Right lobe of liver (tissue), 6 donors: ENCODE measurements at regions not wholly inside any gene's neighbourhood (a gene's known extent, or its start where the extent isn't known, plus 50 kb on each side); places are given as distances from the start of the nearest gene placed in this dataset.

Experiments used
- ATAC-seq, 4 donors: fragments of 200-7000 bp; cut with Tn5 transposase; one replicate each; pipeline ENCODE4 v1.9.1; 2020; ENCODE audit warnings: mild to moderate bottlenecking in 4 of 4, moderate library complexity in 4 of 4
- DNase-seq, 3 donors: peaks; one replicate each; pipeline ENCODE4 v3.0.0-alpha.2; 2020
- H3K27ac ChIP-seq, 3 donors: fragments of 200-600 bp; one replicate each; pipeline ENCODE4 v1.8.0; 2022
- H3K27me3 ChIP-seq, 2 donors: fragments of 200-600 bp; one replicate each; pipeline ENCODE4 v1.8.0; 2022
- H3K36me3 ChIP-seq, 4 donors: fragments of 200-600 bp; sonication (generic) in 1 of 4; one replicate each; pipeline versions ENCODE4 v1.5.1 to v1.8.0; 2017 to 2022; ENCODE audit warnings: control low read depth in 1 of 4
- H3K4me1 ChIP-seq, 4 donors: fragments of 200-600 bp; sonication (generic) in 1 of 4; one replicate each; pipeline versions ENCODE4 v1.5.1 to v1.8.0; 2017 to 2022; ENCODE audit warnings: control low read depth in 1 of 4
- H3K4me3 ChIP-seq, 3 donors: fragments of 200-600 bp; one replicate each; pipeline ENCODE4 v1.8.0; 2022
- H3K9me3 ChIP-seq, 4 donors: fragments of 200-600 bp; sonication (generic) in 1 of 4; one replicate each; pipeline versions ENCODE4 v1.5.1 to v1.8.0; 2017 to 2022; ENCODE audit warnings: control low read depth in 1 of 4
- CTCF ChIP-seq, 4 donors: fragments of 200-600 bp in 3 of 4; fragments of 450-650 bp in 1 of 4; IDR thresholded peaks; one replicate each; pipeline versions ENCODE4 v1.5.1 to v1.8.0; 2016 to 2022; ENCODE audit warnings: antibody characterized with exemption in 4 of 4, mild to moderate bottlenecking in 2 of 4
- POLR2A ChIP-seq: fragments of 450-650 bp; IDR thresholded peaks from one replicate; pipeline ENCODE4 v1.6.1; 2017; ENCODE audit warnings: antibody characterized with exemption, mild to moderate bottlenecking
- WGBS: methylation state at CpG from one replicate; pipeline ENCODE4 v1.1.6; 2018; ENCODE audit warnings: low coverage, low lambda C conversion rate; ENCODE audit not compliant: insufficient coverage; ENCODE audit errors: missing lambda C conversion rate; 5-methylcytosine and 5-hydroxymethylcytosine counted together
- intact Hi-C, 2 donors: fragments of 100-400 bp; cut with DNase I; formaldehyde crosslinking; loops; one replicate each; pipeline versions ENCODE4 v1.11.2 to v1.14.1; 2022
- donor health status: DM: no; HTN: yes; CAD: no.
- donor health status: DM: no; HTN: no; CAD: no.
- donor health status: DM: no; HTN: no; CAD: no.
- donor health status: DM: no; HTN: yes; CAD: no.
- donor health status: DM: no; HTN: yes; CAD: no.

GRCh38 chr11:82365351-82365750, 368.3 kb downstream of the FAM181B start:
- Histone ChIP-seq H3K9me3 (no peaks in the 10 kb centered on the region), H3K4me3 (no peak overlapping the region), H3K36me3 (no peaks in the 10 kb centered on the region), H3K27me3 (no peaks in the 10 kb centered on the region), H3K4me1 (no peaks in the 10 kb centered on the region), H3K27ac (no peak overlapping the region)
- WGBS, result 52% methylated on average over 2 of the region's 2 CpGs
- intact Hi-C loops, result no loop called here
- no peak for TF ChIP-seq POLR2A
- TF ChIP-seq CTCF (IDR thresholded peaks at IDR 0.05), result no peak
- DNase-seq (no peak), ATAC-seq (no peak)

- Histone ChIP-seq H3K36me3 (no peaks in the 10 kb centered on the region), H3K27ac (no peak overlapping the region), H3K9me3 (no peaks in the 10 kb centered on the region), H3K27me3 (no peaks in the 10 kb centered on the region), H3K4me1 (no peaks in the 10 kb centered on the region), H3K4me3 (no peak overlapping the region)
- no peak for TF ChIP-seq CTCF (IDR thresholded peaks at IDR 0.05)
- TF ChIP-seq POLR2A, result no peak
- DNase-seq (no peak), ATAC-seq (no peak)
- 38% methylated on average over 2 of the region's 2 CpGs for WGBS
- intact Hi-C loops, result no loop called here
Measured at GRCh38 chr11:82356316-82356715, 377.3 kb downstream of the FAM181B start.

GRCh38 chr11:82355313-82355823, 378.3 kb downstream of the FAM181B start:
- intact Hi-C loops, result no loop called here
- DNase-seq (no peak), ATAC-seq (no peak)
- Histone ChIP-seq H3K9me3 (no peaks in the 10 kb centered on the region), H3K4me3 (no peak overlapping the region), H3K27me3 (no peaks in the 10 kb centered on the region), H3K27ac (no peak overlapping the region), H3K36me3 (no peaks in the 10 kb centered on the region), H3K4me1 (no peaks in the 10 kb centered on the region)
- no peak for TF ChIP-seq POLR2A
- TF ChIP-seq CTCF (IDR thresholded peaks at IDR 0.05), result no peak
- 42% methylated on average over 5 of the region's 5 CpGs for WGBS

- DNase-seq (no peak), ATAC-seq (peak in 1 of 4 donors; percentile 29)
- intact Hi-C loops, result no loop called here
- WGBS, result 40% methylated on average over 1 of the region's 3 CpGs
- Histone ChIP-seq H3K9me3 (no peaks in the 10 kb centered on the region), H3K27me3 (no peaks in the 10 kb centered on the region), H3K4me3 (no peak overlapping the region), H3K36me3 (no peaks in the 10 kb centered on the region), H3K4me1 (no peaks in the 10 kb centered on the region), H3K27ac (no peak overlapping the region)
- no peak for TF ChIP-seq CTCF (IDR thresholded peaks at IDR 0.05)
- no peak for TF ChIP-seq POLR2A
Measured at GRCh38 chr11:82326853-82327252, 406.8 kb downstream of the FAM181B start.

- no peaks in the 10 kb centered on the region for H3K36me3 ChIP-seq
- no peaks in the 10 kb centered on the region for H3K27me3 ChIP-seq
- no peak overlapping the region for H3K27ac ChIP-seq
- no peaks in the 10 kb centered on the region for H3K4me1 ChIP-seq
- WGBS, result 42% methylated on average over 6 of the region's 6 CpGs
- H3K4me3 ChIP-seq, result no peak overlapping the region
- no peak for DNase-seq
- H3K9me3 ChIP-seq, result no peaks in the 10 kb centered on the region
- TF ChIP-seq POLR2A (no peak), CTCF (IDR thresholded peaks at IDR 0.05) (no peak)
- no peak for ATAC-seq
- intact Hi-C loops, result no loop called here
Measured at GRCh38 chr11:82321206-82321605, 412.5 kb downstream of the FAM181B start.
